ENCODE measurements at regions not wholly inside any gene's neighbourhood (a gene's known extent, or its start where the extent isn't known, plus 50 kb on each side); places are given as distances from the start of the nearest gene placed in this dataset.

GRCh38 chr1:116853680-116854402, 55.9 kb upstream of the PTGFRN start:
- TF ChIP-seq YY1 (IDR thresholded peaks at IDR 0.05; ENCODE audit: insufficient read depth, insufficient read length) (no peak), ZNF274 (IDR thresholded peaks at IDR 0.05; ENCODE audit: low read depth, low read length) (no peak), SUZ12 (IDR thresholded peaks at IDR 0.05; ENCODE audit: extremely low read depth, insufficient read depth, insufficient read length) (no peak)
